ENCODE measurements at regions not wholly inside any gene's neighbourhood (a gene's known extent, or its start where the extent isn't known, plus 50 kb on each side); places are given as distances from the start of the nearest gene placed in this dataset.

DNA sequence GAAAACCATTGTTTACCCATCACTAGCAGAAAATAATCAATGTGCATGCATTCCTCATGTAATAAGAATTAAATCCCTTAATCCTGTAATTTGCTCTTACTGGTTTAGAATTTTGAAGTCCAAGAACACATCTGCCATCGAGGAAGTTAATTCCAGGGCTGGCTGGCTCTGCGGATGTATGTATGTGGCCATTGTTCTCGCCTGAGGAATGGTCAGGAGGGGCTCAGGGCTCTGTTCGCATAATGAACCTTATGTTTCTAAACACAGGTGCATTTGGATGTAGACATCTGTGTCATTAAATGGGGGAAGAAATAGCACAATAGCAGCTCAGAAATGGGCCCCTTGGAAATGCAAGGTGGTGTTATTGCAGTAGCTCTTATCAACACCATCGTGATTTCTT lies 148.6 kb upstream of the GAS1 start:
- TF ChIP-seq POLR2A (IDR thresholded peaks at IDR 0.05; ENCODE audit: low read depth) (no peak), EP300 (IDR thresholded peaks at IDR 0.05) (no peak)
- TF ChIP-seq, protein P1, sequence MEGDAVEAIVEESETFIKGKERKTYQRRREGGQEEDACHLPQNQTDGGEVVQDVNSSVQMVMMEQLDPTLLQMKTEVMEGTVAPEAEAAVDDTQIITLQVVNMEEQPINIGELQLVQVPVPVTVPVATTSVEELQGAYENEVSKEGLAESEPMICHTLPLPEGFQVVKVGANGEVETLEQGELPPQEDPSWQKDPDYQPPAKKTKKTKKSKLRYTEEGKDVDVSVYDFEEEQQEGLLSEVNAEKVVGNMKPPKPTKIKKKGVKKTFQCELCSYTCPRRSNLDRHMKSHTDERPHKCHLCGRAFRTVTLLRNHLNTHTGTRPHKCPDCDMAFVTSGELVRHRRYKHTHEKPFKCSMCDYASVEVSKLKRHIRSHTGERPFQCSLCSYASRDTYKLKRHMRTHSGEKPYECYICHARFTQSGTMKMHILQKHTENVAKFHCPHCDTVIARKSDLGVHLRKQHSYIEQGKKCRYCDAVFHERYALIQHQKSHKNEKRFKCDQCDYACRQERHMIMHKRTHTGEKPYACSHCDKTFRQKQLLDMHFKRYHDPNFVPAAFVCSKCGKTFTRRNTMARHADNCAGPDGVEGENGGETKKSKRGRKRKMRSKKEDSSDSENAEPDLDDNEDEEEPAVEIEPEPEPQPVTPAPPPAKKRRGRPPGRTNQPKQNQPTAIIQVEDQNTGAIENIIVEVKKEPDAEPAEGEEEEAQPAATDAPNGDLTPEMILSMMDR (IDR thresholded peaks at IDR 0.05), result no peak
- intact Hi-C loops (cut with DNase I), result no loop called here
- no peaks in the 10 kb centered on the region for H3K27me3 ChIP-seq
- no peaks in the 10 kb centered on the region for H3K36me3 ChIP-seq
- no peak overlapping the region for H3K4me3 ChIP-seq
- H3K9me3 ChIP-seq, result no peaks in the 10 kb centered on the region
- H3K27ac ChIP-seq (replicated peaks in 1 of 4), result no peak overlapping the region
- WGBS, result 95% methylated on average over 5 of the region's 5 CpGs
- no peak for DNase-seq (ENCODE audit: extremely low spot score)
- peaks cover 0 to 8% (median 3%) of the 10 kb centered on the region in 4 donors for H3K4me1 ChIP-seq

DNA sequence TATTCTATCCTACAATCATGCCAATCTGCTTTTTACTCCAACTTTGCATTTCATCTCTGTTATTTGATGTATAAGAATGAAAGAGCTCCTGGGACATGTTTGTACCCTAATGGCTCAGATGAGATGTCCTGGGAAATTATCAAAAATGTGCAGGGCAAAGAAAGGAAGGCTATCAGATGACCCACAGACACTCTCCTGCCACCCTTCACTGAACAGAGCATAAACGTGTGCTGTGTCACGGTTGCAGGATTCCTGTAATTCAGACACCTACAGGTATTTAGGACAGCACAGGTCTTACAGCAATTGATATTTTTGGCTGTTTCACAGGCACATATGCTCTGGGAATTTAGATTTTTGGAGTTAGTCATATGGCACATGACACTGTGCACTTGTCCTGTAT lies 149.2 kb upstream of the GAS1 start:
- H3K36me3 ChIP-seq, result no peaks in the 10 kb centered on the region
- H3K4me3 ChIP-seq, result no peak overlapping the region
- no peak overlapping the region for H3K27ac ChIP-seq (replicated peaks in 1 of 4)
- 67% methylated on average over 2 of the region's 2 CpGs for WGBS
- DNase-seq (ENCODE audit: extremely low spot score), result no peak
- H3K27me3 ChIP-seq, result no peaks in the 10 kb centered on the region
- H3K9me3 ChIP-seq, result no peaks in the 10 kb centered on the region
- peaks cover 0 to 8% (median 3%) of the 10 kb centered on the region in 4 donors for H3K4me1 ChIP-seq
- intact Hi-C loops (cut with DNase I), result no loop called here
- TF ChIP-seq, protein P1 (IDR thresholded peaks at IDR 0.05), result no peak
- TF ChIP-seq POLR2A (IDR thresholded peaks at IDR 0.05; ENCODE audit: low read depth) (no peak), EP300 (IDR thresholded peaks at IDR 0.05) (no peak), POLR2AphosphoS5 (IDR thresholded peaks at IDR 0.05) (no peak)

DNA sequence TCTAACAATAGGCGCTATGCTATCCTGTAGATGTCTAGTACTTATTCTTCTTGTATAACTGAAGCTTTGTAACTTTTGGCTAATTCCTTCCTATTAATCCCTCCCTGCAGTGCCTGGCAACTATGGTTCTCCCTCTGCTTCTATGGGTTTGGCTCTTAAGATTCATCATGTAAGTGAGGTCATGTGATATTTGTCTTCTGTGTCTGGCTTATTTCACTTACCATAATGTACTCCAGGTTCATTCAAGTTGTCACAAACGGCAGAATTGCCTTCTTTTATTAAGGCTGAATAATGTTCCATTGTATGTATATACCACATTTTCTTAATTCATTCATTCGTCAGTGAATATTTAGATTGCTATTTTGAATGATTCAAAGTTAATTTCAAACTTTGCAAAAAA lies 149.9 kb upstream of the GAS1 start:
- intact Hi-C loops (cut with DNase I), result no loop called here
- TF ChIP-seq POLR2A (IDR thresholded peaks at IDR 0.05; ENCODE audit: low read depth) (no peak), POLR2AphosphoS5 (IDR thresholded peaks at IDR 0.05) (no peak), EP300 (IDR thresholded peaks at IDR 0.05) (no peak)
- TF ChIP-seq, protein P1 (IDR thresholded peaks at IDR 0.05), result no peak
- Histone ChIP-seq H3K27me3 (no peaks in the 10 kb centered on the region), H3K36me3 (no peaks in the 10 kb centered on the region), H3K9me3 (no peaks in the 10 kb centered on the region), H3K4me1 (peaks cover 0 to 8% (median 3%) of the 10 kb centered on the region in 4 donors), H3K27ac (replicated peaks in 1 of 4) (no peak overlapping the region), H3K4me3 (no peak overlapping the region)
- 65% methylated on average over 3 of the region's 3 CpGs for WGBS
- no peak for DNase-seq (ENCODE audit: extremely low spot score)

DNA sequence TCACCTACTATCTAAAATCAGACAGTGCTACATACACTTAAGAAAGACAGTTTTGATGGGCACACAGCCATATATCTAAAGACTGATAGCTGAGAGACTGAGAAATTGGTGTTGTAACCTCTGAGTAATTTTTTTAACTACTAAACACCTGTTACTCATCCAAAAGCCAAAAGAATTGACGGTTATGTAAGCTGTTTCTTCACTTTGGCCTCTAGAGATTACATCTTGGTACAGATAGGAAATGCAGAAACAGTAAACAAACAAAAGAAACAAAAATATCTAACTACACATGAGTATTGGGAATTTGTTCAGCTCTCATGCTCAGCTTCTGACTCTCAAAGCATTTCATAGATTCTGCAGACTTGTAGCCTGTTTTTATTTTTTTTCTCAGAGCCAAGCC lies 152.1 kb upstream of the GAS1 start:
- Histone ChIP-seq H3K36me3 (no peaks in the 10 kb centered on the region), H3K27ac (replicated peaks in 1 of 4) (no peak overlapping the region), H3K9me3 (no peaks in the 10 kb centered on the region), H3K27me3 (no peaks in the 10 kb centered on the region), H3K4me1 (peaks cover 0 to 8% (median 3%) of the 10 kb centered on the region in 4 donors), H3K4me3 (no peak overlapping the region)
- WGBS, result 75% methylated on average over 1 of the region's 1 CpG
- intact Hi-C loops (cut with DNase I), result no loop called here
- no peak for TF ChIP-seq POLR2AphosphoS5 (IDR thresholded peaks at IDR 0.05)
- TF ChIP-seq, protein P1 (IDR thresholded peaks at IDR 0.05), result no peak
- TF ChIP-seq POLR2A (IDR thresholded peaks at IDR 0.05; ENCODE audit: low read depth), result no peak
- DNase-seq (ENCODE audit: extremely low spot score), result no peak

DNA sequence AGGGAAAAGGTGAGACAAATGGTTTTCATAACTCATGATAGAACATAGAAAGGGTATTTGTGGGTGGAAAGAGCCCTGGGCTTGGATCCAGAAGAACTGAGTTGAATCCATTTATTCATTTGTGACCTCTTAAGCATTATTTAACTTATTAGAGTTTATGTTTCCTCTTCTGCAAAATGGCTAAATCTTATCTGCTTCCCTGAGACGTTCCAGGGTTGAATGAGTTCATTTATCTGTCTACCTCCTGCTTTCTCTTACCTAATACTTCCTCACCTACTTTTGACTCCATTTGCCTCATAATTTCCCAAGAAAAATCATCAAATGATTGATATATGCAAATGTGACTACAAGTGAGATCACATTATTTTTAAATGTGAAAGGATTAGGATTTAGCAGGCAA lies 152.7 kb upstream of the GAS1 start:
- TF ChIP-seq, protein P1 (IDR thresholded peaks at IDR 0.05), result no peak
- no peak for TF ChIP-seq POLR2AphosphoS5 (IDR thresholded peaks at IDR 0.05)
- no peaks in the 10 kb centered on the region for H3K27me3 ChIP-seq
- no peak overlapping the region for H3K27ac ChIP-seq (replicated peaks in 1 of 4)
- H3K9me3 ChIP-seq, result no peaks in the 10 kb centered on the region
- DNase-seq (ENCODE audit: extremely low spot score), result no peak
- peaks cover 0 to 8% (median 3%) of the 10 kb centered on the region in 4 donors for H3K4me1 ChIP-seq
- intact Hi-C loops (cut with DNase I), result no loop called here
- 41% methylated on average over 1 of the region's 1 CpG for WGBS
- no peaks in the 10 kb centered on the region for H3K36me3 ChIP-seq
- H3K4me3 ChIP-seq, result no peak overlapping the region

All from esophagus muscularis mucosa (tissue), 4 donors.